Calu3 (cell line): ENCODE measurements at regions not wholly inside any gene's neighbourhood (a gene's known extent, or its start where the extent isn't known, plus 50 kb on each side); places are given as distances from the start of the nearest gene placed in this dataset.
"Not testable (repeated sequence)": the region's sequence is repeated elsewhere in the genome, so short reads cannot be mapped to it uniquely, and the experiment has no call there.

Experiments
- BruUV-seq: library from RNA; stranded (reverse); fragments of 400-500 nt; replicated peaks from 2 replicates; lab custom pipeline; 2021; lab: Mats Ljungman, UMichigan
- CTCF ChIA-PET: fragments of 300-600 bp; sonication (Branson Sonifier 250); formaldehyde crosslinking; loops from one replicate; lab custom pipeline; 2022; ENCODE audit warnings: antibody characterized with exemption; lab: Charles Lee
- DNase-seq: peaks from one replicate; pipeline ENCODE4 v3.0.0; 2022
- H3K27ac Mint-ChIP-seq: one replicate; pipeline ENCODE4 v1.8.0; 2022; ENCODE audit warnings: mixed read lengths; ENCODE audit not compliant: unreplicated experiment
- H3K27me3 Mint-ChIP-seq: one replicate; pipeline ENCODE4 v1.8.0; 2022; ENCODE audit warnings: mixed read lengths; ENCODE audit not compliant: unreplicated experiment
- H3K36me3 Mint-ChIP-seq: one replicate; pipeline ENCODE4 v1.8.0; 2022; ENCODE audit warnings: mild to moderate bottlenecking, moderate library complexity, mixed read lengths; ENCODE audit not compliant: insufficient read depth, unreplicated experiment
- H3K4me1 Mint-ChIP-seq: one replicate; pipeline ENCODE4 v1.8.0; 2022; ENCODE audit warnings: mild to moderate bottlenecking, low read depth, mixed read lengths; ENCODE audit not compliant: unreplicated experiment
- H3K4me3 Mint-ChIP-seq: one replicate; pipeline ENCODE4 v1.8.0; 2022; ENCODE audit warnings: mild to moderate bottlenecking, low read depth, moderate library complexity, mixed read lengths; ENCODE audit not compliant: unreplicated experiment
- H3K9me3 Mint-ChIP-seq: one replicate; pipeline ENCODE4 v1.8.0; 2022; ENCODE audit warnings: low read depth, mixed read lengths; ENCODE audit not compliant: unreplicated experiment
- CTCF ChIP-seq: fragments of 200-600 bp; IDR thresholded peaks from one replicate; pipeline ENCODE4 v1.8.0; 2022; ENCODE audit warnings: antibody characterized with exemption; ENCODE audit not compliant: unreplicated experiment
- intact Hi-C: fragments of 100-400 bp; cut with micrococcal nuclease; formaldehyde crosslinking; loops from one replicate; pipeline ENCODE4 v1.10.0; 2022; ENCODE audit not compliant: unreplicated experiment

GRCh38 chr7:63106506-63107388 lies 891.9 kb upstream of the ZNF722 start:
- Mint-ChIP-seq H3K4me3 (no peak overlapping the region), H3K36me3 (no peaks in the 10 kb centered on the region), H3K27me3 (no peaks in the 10 kb centered on the region), H3K4me1 (no peaks in the 10 kb centered on the region), H3K27ac (no peak overlapping the region), H3K9me3 (peaks cover 4% of the 10 kb centered on the region)
- BruUV-seq = no TSS peak
- no peak for TF ChIP-seq CTCF
- CTCF ChIA-PET = no interaction called here
- no peak for DNase-seq
- intact Hi-C loops = loop anchor here (10.0 kb wide), 1 partner anchor 58 kb away; no protein-coding TSS in a partner anchor

GRCh38 chr7:63111511-63111910 lies 887.1 kb upstream of the ZNF722 start:
- H3K27me3 Mint-ChIP-seq, intact Hi-C loops, DNase-seq, H3K9me3 Mint-ChIP-seq, H3K4me1 Mint-ChIP-seq, H3K4me3 Mint-ChIP-seq, CTCF ChIA-PET, H3K27ac Mint-ChIP-seq, H3K36me3 Mint-ChIP-seq, BruUV-seq: not testable (repeated sequence)

- no peaks in the 10 kb centered on the region for H3K4me1 Mint-ChIP-seq
- H3K4me3 Mint-ChIP-seq = no peak overlapping the region
- intact Hi-C loops = no loop called here
- DNase-seq = no peak
- BruUV-seq = no TSS peak
- CTCF ChIA-PET = no interaction called here
- H3K36me3 Mint-ChIP-seq = no peaks in the 10 kb centered on the region
- no peak for TF ChIP-seq CTCF
- H3K9me3 Mint-ChIP-seq = peaks cover 3% of the 10 kb centered on the region
- no peaks in the 10 kb centered on the region for H3K27me3 Mint-ChIP-seq
- H3K27ac Mint-ChIP-seq = no peak overlapping the region
These were observed 885.6 kb upstream of the ZNF722 start for GRCh38 chr7:63112764-63113712.

GRCh38 chr7:63113713-63114285 lies 884.9 kb upstream of the ZNF722 start:
- TF ChIP-seq CTCF = no peak
- H3K4me3 Mint-ChIP-seq = no peak overlapping the region
- intact Hi-C loops = no loop called here
- peaks cover 3% of the 10 kb centered on the region for H3K9me3 Mint-ChIP-seq
- no peaks in the 10 kb centered on the region for H3K4me1 Mint-ChIP-seq
- H3K27me3 Mint-ChIP-seq = no peaks in the 10 kb centered on the region
- CTCF ChIA-PET = no interaction called here
- no TSS peak for BruUV-seq
- DNase-seq = no peak
- H3K27ac Mint-ChIP-seq = no peak overlapping the region
- H3K36me3 Mint-ChIP-seq = no peaks in the 10 kb centered on the region
